WTC11 (cell line): ENCODE measurements at regions not wholly inside any gene's neighbourhood (a gene's known extent, or its start where the extent isn't known, plus 50 kb on each side); places are given as distances from the start of the nearest gene placed in this dataset.

Experiments
- ATAC-seq: fragments of 200-7000 bp; cut with Tn5 transposase; 2 replicates; pipeline ENCODE4 v1.10.0; 2021; ENCODE audit warnings: mild to moderate bottlenecking, moderate library complexity
- CTCF ChIA-PET: fragments of 300-600 bp; sonication (Branson Sonifier 250); formaldehyde crosslinking; loops from one replicate; lab custom pipeline; 2021; ENCODE audit warnings: antibody characterized with exemption; lab: Charles Lee
- POLR2A ChIA-PET: fragments of 350-600 bp; sonication (Branson Sonifier 250); formaldehyde crosslinking; loops from one replicate; lab custom pipeline; 2021; ENCODE audit warnings: antibody characterized with exemption; lab: Charles Lee
- DNase-seq: peaks from one replicate; pipeline ENCODE4 v3.0.0; 2021; ENCODE audit warnings: low spot score
- H3K27ac Mint-ChIP-seq: 2 replicates; pipeline ENCODE4 v1.8.0; 2021; ENCODE audit warnings: mixed read lengths
- H3K27me3 Mint-ChIP-seq: 2 replicates; pipeline ENCODE4 v1.8.0; 2021; ENCODE audit warnings: low read depth, mild to moderate bottlenecking, moderate library complexity, mixed read lengths
- H3K36me3 Mint-ChIP-seq: 2 replicates; pipeline ENCODE4 v1.8.0; 2021; ENCODE audit warnings: mixed read lengths
- H3K4me1 Mint-ChIP-seq: 2 replicates; pipeline ENCODE4 v1.8.0; 2022; ENCODE audit warnings: mixed read lengths
- H3K4me3 Mint-ChIP-seq: 2 replicates; pipeline ENCODE4 v1.8.0; 2021; ENCODE audit warnings: mild to moderate bottlenecking, moderate library complexity, mixed read lengths
- H3K9me3 Mint-ChIP-seq: 2 replicates; pipeline ENCODE4 v1.8.0; 2021; ENCODE audit warnings: mixed read lengths
- ATF1 ChIP-seq: sonication (generic); formaldehyde crosslinking; IDR thresholded peaks from 2 replicates; pipeline ENCODE4 v1.8.1; 2023; ENCODE audit warnings: mild to moderate bottlenecking, moderate library complexity, missing genetic modification reagents
- ELF4 ChIP-seq: sonication (generic); formaldehyde crosslinking; IDR thresholded peaks from 2 replicates; pipeline ENCODE4 v1.8.1; 2022; ENCODE audit warnings: low read depth, mild to moderate bottlenecking, moderate library complexity, missing genetic modification reagents
- FOXK1 ChIP-seq: sonication (generic); formaldehyde crosslinking; IDR thresholded peaks from 2 replicates; pipeline ENCODE4 v1.8.0; 2022; ENCODE audit warnings: mild to moderate bottlenecking, moderate library complexity, missing genetic modification reagents
- HMGXB4 ChIP-seq: sonication (generic); formaldehyde crosslinking; IDR thresholded peaks from 2 replicates; pipeline ENCODE4 v1.8.1; 2023; ENCODE audit warnings: mild to moderate bottlenecking, moderate library complexity, missing genetic modification reagents
- MLX ChIP-seq: sonication (generic); formaldehyde crosslinking; IDR thresholded peaks from 2 replicates; pipeline ENCODE4 v1.8.1; 2023; ENCODE audit warnings: mild to moderate bottlenecking, missing genetic modification reagents, moderate library complexity
- NFYB ChIP-seq: sonication (generic); formaldehyde crosslinking; conservative IDR thresholded peaks from 2 replicates; pipeline ENCODE4 v1.8.0; 2022; ENCODE audit warnings: low read depth, missing genetic modification reagents
- PRDM15 ChIP-seq: sonication (generic); formaldehyde crosslinking; IDR thresholded peaks from 2 replicates; pipeline ENCODE4 v1.8.0; 2022; ENCODE audit warnings: missing genetic modification reagents
- PRRX2 ChIP-seq: fragments of 250-450 bp; sonication (Bioruptor Pico); IDR thresholded peaks from 2 replicates; pipeline ENCODE4 v1.8.0; 2021; ENCODE audit warnings: mild to moderate bottlenecking
- TEAD1 ChIP-seq: sonication (generic); formaldehyde crosslinking; IDR thresholded peaks from 2 replicates; pipeline ENCODE4 v1.8.0; 2022; ENCODE audit warnings: mild to moderate bottlenecking, missing genetic modification reagents
- ZBTB21 ChIP-seq: sonication (generic); formaldehyde crosslinking; IDR thresholded peaks from 2 replicates; pipeline ENCODE4 v1.8.1; 2023; ENCODE audit warnings: mild to moderate bottlenecking, missing genetic modification reagents, borderline replicate concordance
- ZNF219 ChIP-seq: sonication (generic); formaldehyde crosslinking; IDR thresholded peaks from 2 replicates; pipeline ENCODE4 v1.8.0; 2023; ENCODE audit warnings: missing genetic modification reagents, mild to moderate bottlenecking, borderline replicate concordance
- ZNF317 ChIP-seq: sonication (generic); formaldehyde crosslinking; IDR thresholded peaks from 2 replicates; pipeline ENCODE4 v1.8.1; 2023; ENCODE audit warnings: low read depth, mild to moderate bottlenecking, moderate library complexity, missing genetic modification reagents, borderline replicate concordance
- ZNF416 ChIP-seq: fragments of 250-450 bp; sonication (Bioruptor Pico); IDR thresholded peaks from 2 replicates; pipeline ENCODE4 v1.9.0; 2021; ENCODE audit warnings: mild to moderate bottlenecking, inconsistent platforms
- TF ChIP-seq, protein P1 (sequence below): sonication (generic); formaldehyde crosslinking; IDR thresholded peaks from 2 replicates; pipeline ENCODE4 v1.8.0; 2022; ENCODE audit warnings: mild to moderate bottlenecking, missing genetic modification reagents
- TF ChIP-seq, protein P2 (sequence below): sonication (generic); formaldehyde crosslinking; IDR thresholded peaks from 2 replicates; pipeline ENCODE4 v1.8.0; 2023; ENCODE audit warnings: mild to moderate bottlenecking, missing genetic modification reagents

DNA sequence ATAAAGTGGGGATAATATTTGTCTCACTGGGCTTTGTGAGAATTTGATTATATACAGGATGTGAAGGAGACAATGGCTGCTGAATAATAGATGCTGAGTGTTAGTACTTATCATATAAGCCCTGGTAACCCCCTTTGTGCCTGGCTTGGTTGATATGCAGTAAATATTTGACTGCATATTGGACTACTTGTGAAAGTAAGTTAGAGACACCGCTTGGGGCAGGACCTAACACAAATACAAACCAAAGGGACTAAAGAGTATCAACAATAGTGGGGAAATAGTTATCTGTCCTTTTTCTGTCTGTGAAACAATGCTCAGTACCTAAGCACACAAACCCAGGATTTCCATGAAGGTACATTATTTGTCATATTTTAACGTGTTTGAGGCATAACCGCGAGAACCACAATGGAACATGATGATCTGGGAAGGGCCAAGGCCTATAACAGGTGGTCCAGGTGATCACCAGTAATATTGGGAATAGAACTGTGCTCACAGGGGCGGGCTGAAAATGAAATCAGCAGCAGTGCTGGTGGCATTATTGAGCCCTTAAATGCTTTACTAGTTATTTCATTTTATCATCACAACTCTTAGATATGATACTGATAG is 138.2 kb upstream of the SMARCA2 start (continued):
- TF ChIP-seq, protein P1, sequence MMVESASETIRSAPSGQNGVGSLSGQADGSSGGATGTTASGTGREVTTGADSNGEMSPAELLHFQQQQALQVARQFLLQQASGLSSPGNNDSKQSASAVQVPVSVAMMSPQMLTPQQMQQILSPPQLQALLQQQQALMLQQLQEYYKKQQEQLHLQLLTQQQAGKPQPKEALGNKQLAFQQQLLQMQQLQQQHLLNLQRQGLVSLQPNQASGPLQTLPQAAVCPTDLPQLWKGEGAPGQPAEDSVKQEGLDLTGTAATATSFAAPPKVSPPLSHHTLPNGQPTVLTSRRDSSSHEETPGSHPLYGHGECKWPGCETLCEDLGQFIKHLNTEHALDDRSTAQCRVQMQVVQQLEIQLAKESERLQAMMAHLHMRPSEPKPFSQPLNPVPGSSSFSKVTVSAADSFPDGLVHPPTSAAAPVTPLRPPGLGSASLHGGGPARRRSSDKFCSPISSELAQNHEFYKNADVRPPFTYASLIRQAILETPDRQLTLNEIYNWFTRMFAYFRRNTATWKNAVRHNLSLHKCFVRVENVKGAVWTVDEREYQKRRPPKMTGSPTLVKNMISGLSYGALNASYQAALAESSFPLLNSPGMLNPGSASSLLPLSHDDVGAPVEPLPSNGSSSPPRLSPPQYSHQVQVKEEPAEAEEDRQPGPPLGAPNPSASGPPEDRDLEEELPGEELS (CRISPR knock-in tag) = no peak
- TF ChIP-seq MLX (CRISPR knock-in tag) (no peak), PRRX2 (CRISPR knock-in tag) (no peak), FOXK1 (CRISPR knock-in tag) (no peak), ELF4 (no peak), ZNF219 (CRISPR knock-in tag) (no peak), NFYB (no peak), ZNF416 (CRISPR knock-in tag) (no peak), HMGXB4 (CRISPR knock-in tag) (no peak), ZNF317 (CRISPR knock-in tag) (no peak), ZBTB21 (CRISPR knock-in tag) (no peak)
- TF ChIP-seq, protein P2, sequence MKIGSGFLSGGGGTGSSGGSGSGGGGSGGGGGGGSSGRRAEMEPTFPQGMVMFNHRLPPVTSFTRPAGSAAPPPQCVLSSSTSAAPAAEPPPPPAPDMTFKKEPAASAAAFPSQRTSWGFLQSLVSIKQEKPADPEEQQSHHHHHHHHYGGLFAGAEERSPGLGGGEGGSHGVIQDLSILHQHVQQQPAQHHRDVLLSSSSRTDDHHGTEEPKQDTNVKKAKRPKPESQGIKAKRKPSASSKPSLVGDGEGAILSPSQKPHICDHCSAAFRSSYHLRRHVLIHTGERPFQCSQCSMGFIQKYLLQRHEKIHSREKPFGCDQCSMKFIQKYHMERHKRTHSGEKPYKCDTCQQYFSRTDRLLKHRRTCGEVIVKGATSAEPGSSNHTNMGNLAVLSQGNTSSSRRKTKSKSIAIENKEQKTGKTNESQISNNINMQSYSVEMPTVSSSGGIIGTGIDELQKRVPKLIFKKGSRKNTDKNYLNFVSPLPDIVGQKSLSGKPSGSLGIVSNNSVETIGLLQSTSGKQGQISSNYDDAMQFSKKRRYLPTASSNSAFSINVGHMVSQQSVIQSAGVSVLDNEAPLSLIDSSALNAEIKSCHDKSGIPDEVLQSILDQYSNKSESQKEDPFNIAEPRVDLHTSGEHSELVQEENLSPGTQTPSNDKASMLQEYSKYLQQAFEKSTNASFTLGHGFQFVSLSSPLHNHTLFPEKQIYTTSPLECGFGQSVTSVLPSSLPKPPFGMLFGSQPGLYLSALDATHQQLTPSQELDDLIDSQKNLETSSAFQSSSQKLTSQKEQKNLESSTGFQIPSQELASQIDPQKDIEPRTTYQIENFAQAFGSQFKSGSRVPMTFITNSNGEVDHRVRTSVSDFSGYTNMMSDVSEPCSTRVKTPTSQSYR (CRISPR knock-in tag) = no peak

- DNase-seq (no peak), ATAC-seq (no peak)
- H3K27ac Mint-ChIP-seq = no peak overlapping the region
- H3K27me3 Mint-ChIP-seq = no peaks in the 10 kb centered on the region
- no peaks in the 10 kb centered on the region for H3K36me3 Mint-ChIP-seq
- no peaks in the 10 kb centered on the region for H3K9me3 Mint-ChIP-seq
- CTCF ChIA-PET = no interaction called here
- no peak overlapping the region for H3K4me3 Mint-ChIP-seq
- TF ChIP-seq TEAD1 (CRISPR knock-in tag) = no peak
- no peak for TF ChIP-seq PRDM15
- TF ChIP-seq ATF1 (CRISPR knock-in tag) = no peak
- POLR2A ChIA-PET = no interaction called here
- H3K4me1 Mint-ChIP-seq = no peaks in the 10 kb centered on the region
Observed at GRCh38 chr9:1877951-1878350, 137.2 kb upstream of the SMARCA2 start.
